DMS153 treated with DMSO at 0.1 percent for 48 hours (cell line): ENCODE measurements at regions not wholly inside any gene's neighbourhood (a gene's known extent, or its start where the extent isn't known, plus 50 kb on each side); places are given as distances from the start of the nearest gene placed in this dataset.
"Not testable (repeated sequence)": the region's sequence is repeated elsewhere in the genome, so short reads cannot be mapped to it uniquely, and the experiment has no call there.

Experiments
- DNase-seq: peaks from one replicate; lab custom pipeline; 2025; ENCODE audit not compliant: unreplicated experiment; lab: John Stamatoyannopoulos, UW

DNA sequence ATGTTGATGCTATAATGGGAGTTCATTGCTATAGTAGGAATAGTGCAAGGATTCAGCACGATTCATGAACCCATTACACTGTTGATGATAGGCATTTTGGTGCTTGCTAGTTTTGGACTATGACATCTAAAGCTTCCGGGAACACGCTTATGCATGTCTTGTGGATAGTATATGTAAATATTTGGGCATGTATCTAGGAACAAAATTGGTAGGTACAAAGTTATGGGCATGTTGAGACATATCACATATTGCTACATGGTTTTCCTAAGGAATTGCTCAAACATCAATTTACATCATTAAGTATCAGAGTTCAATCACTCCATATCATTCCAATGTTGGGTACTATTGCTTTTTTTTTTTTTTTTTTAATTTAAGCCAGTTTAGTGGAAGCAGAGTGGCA lies 1103.2 kb downstream of the TBC1D22A start:
- DNase-seq = no peak

DNA sequence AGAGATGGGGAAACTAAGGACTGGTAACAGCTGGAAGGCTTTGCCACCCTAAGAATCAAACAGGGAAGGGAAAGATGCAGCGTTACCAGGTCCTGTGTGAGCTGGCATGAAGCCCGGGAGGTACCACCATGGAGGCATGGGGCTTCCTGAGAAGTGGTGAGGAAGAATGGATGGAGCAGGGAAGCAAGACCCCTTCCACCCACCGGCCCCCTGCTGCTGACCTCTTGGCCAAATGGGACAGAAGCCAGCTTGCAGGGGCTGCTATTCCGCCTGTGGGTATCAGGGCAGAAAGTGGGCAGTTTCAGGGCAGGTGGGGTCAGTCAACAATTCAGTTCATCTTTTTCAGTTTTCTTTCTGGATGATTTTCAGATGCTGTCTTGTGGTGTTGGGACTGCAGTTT lies 1099.9 kb downstream of the TBC1D22A start:
- no peak for DNase-seq

DNA sequence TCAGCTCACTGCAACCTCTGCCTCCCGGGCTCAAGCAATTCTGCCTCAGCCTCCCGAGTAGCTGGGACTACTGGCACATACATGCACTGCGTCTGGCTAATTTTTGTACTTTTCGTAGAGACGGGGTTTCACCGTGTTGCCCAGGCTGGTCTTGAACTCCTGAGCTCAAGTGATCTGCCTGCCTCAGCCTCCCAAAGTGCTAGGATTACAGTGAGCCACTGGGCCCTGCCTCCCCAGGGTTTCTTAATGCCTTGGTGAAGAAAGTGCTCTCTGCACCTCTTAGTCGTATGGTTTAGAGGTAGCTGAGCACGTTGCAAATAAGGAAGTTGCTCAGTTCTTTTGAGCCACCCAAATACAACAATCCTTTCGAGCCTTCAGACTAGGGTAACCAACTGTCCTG lies 1098.5 kb downstream of the TBC1D22A start:
- DNase-seq = not testable (repeated sequence)

DNA sequence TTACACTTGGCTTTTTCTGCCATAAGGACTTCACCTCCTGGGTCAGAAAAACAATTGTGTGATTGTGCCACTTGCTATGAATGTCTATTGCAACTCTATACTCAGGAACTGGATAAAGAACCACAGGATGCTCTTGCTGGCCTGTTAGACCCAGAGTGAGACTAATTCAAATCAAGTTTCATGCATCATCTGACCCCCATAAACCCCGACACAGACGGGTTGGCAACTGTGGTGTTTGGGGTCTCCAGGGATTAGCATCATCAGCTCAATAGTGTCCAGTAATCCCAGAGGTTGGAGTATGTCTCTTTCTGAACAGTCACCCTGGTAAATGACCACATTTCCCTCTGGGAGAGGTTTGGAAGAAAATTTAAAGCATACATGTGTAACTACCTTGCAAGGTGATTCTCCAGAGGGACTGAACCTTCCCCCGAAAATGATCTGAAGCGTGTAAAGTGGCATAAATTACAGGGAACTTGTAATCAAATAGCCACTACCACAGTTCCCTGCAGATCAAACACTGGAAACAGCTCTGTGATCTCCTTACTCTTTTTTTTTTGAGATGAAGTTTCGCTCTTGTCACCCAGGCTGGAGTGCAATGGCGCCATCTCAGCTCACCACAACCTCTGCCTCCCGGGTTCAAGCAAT lies 1097.6 kb downstream of the TBC1D22A start:
- no peak for DNase-seq

DNA sequence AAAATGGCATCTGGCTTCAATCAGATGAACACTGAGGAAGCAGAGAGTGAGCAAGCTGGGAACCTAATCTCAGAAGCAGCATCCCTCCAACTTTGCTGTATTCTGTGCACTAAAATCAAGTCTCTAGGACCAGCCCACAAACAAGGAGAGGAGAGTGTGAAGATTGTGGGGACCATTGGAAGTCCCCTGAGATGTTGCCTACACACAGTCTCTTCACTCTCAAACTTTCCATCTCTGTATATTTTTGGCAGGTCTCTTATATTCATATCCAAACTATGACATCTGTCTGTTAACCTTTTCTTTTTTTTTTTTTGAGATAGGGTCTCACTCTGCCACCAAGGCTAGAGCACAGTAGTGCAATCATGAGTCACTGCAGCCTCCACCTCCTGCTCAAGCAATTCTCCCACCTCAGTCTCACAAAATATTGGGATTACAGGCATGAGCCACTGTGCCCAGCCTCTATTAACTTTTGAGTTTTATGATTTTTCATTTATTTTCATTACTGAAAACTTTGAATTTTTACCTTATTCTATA lies 1096.4 kb downstream of the TBC1D22A start:
- no peak for DNase-seq

DNA sequence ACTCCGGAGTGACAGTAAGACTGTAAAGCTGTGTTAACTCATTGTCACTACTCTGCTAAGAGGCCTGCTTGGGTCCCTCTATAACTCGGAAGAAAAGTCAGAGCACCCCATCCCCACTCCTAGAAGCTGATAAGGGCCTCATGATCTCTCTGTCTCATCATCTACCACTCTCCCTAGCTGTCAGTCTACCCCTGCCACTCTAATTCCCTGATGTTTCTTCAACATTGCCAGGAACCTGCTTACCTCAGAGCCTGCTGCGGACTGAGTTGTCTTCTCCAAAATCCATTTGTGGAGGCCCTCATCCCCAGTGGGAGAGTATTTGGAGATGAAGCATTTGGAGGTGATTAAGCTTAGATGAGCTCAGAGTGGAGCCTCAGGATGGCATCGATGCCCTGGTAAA lies 1092.2 kb downstream of the TBC1D22A start:
- DNase-seq = no peak

DNA sequence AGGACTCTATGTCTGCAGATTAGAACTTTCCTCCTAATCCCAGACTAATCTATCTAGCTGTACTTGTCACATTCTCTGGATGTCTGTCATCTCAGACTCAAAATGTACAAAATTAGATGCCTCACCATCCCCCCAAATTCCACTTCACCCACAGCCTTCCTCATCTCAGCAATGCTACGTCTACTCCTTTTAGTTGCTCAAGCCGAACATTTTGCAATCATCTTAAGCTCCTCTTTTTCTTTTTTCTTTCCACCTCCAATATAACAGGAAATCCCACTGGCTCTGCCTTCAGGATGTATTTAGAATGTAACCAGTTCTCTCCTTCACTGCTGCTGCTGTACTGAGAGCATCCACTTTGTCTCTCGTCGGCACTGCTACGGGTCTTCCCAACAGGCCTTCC lies 1091.8 kb downstream of the TBC1D22A start:
- no peak for DNase-seq

DNA sequence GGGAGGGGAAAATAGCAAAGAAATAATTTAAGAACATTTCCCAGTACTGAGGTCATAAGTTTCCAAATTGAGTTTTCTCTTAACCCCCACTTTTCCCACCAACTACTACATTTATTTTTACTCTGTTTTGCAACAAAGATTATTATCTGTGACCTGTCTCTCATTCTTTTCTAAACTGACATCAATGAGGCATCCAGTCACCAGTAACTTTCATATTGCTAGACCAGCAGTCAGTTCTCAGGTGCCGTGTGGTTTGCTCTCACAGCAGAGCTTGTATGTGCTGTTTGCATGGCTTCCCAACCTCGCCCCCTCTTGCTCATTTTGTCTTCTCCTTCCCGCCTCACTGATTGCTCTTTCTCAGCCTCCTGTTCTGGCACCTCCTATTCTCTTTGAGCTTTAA lies 1091.3 kb downstream of the TBC1D22A start:
- no peak for DNase-seq

DNA sequence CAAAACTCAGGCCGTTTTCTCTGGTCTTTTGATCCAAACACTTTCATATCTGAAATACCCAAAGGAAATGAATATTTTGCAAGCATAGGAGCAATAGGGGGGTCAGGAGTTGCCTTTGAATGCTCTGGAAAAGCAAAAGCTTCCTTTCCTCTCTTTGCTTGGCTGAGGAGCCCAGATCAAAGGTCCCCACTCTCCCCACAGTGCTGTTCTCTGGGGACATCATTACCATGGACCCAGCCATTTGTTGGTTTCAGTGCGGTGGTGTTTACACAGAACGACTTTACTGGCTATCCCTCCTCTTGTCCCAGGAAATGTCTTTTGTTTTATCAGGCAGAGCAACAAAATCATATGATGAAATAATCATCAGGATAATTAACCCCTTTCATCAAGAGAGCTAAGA lies 1089.1 kb downstream of the TBC1D22A start:
- DNase-seq = no peak

DNA sequence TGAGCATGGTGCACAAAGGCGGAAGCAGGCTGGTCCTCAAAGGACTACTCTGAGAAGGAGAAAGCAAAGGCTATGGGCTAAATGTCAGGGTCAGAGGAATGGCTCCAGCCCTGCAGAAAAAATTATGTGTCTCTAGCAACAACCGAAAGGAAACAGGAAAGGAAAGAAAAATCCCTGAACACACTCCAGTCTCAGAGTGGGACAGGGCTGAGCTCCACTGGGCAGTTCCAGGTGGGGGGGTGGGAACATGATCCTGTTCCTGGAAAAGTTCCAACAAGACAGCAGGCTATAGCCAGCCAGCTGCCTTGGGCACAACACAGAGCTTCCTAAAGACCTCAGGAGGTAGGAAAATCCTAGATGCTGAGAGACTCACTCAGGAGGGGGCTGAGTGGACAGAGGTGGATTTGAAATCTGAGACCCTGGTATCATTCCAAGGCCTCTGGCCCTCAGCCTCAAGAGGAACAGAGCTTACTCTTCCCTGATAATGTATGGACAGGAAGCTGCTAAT lies 1088.2 kb downstream of the TBC1D22A start:
- DNase-seq = peak; percentile 41

DNA sequence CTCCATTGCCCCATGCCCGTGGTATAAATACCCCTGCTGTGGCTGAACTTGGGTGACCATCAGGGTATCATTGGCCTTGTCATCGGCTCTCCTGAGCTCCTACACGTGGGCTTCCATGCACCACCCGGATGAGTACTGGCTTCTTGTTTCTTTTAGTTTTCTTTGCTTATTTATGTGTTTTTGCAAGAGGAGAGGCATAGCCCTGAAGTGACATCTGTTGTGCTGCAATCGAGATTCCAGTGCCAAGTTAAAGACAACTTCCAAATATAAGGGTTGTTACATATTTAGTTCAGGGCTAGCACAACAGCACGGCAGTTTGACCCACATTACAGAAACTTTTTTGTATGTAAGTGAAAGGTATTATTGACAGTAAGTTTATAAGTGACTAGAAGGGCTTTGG lies 1087.1 kb downstream of the TBC1D22A start:
- no peak for DNase-seq

DNA sequence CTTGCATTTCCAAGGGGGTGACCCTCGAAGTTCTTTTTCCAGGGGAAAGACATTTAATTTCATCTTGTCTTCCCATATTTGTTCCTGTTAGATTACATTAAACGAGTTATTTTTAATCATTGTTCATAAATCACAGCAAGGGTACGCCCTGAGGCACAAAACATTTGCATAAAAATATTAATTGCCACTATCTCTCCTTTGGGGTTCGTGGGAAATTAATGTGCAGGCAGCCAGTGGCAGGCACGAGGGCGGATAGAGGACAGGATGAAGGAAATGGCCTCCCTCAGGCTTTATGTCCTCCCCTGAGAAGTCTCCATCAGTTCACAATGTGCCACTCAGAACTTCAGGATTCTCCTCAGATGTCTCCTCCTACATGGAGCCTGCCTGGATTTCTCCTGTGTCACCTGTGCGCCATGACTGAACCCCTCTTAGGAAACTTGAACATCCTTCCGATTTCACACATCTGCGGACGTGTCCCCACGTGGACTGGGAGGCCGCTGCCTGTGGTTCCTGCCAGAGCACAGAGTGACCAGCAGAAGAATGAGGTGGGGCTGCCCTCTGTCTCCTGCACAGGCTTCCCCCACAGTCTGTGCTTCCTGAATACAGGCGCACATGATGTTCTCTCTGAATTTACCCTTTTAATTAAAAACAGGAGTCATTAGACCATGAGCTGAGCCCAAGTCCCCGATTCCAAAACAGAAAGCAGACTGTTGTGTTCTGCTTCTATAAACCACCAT lies 1085.9 kb downstream of the TBC1D22A start:
- DNase-seq = no peak

DNA sequence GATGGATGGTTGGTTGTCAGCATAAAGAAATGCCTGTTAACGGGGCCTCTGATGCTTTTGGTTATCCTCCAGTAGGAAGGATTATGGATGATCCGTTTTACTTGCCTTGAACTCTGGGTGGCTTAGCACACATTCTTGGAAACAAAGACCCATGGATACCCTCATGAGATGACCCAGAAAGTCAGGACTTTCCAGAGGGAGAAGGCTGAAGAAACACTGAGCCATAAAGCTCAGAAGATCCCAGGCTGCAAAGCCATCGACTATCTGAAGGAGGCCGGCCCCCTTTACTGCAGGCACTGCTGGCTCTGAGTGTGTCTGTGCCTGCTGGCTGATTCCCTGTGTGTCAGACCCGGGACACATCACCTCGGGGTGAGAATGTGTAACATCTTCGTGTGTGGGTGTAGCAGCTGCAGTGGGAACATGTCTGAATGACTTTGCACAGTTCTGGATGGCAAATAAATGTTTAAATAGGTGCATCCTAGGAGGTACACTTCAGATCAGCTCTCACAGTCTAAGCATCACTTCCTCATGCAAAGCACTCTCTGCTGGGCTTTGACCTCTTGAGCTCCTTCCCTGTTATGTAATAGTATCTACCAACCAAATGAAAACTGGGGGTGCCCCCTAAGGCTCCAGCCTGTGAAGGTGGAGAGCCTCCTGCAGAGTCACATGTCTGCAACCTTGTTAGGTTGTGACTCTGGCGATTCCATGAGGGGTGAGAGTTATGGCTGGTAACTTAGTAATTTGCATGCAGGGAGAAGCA lies 1084.9 kb downstream of the TBC1D22A start:
- no peak for DNase-seq

DNA sequence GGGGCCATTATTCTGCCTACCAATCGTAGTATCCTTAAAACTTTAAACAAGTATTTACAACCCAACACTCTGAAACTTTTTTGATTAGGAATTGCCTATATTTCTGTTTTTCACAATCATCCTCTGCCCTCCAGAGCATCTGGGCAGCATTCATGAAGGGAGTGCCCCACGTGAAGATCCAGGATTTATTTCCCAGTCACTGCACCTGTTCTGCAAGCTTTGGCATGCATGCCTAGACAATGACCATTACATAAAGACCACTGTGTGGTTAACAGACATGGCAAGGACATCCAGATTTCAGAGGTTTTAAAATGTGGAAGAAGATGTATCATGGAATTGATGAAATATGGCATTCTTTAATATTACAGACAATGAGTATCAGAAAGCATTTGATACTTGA lies 1083.8 kb downstream of the TBC1D22A start:
- DNase-seq = no peak

DNA sequence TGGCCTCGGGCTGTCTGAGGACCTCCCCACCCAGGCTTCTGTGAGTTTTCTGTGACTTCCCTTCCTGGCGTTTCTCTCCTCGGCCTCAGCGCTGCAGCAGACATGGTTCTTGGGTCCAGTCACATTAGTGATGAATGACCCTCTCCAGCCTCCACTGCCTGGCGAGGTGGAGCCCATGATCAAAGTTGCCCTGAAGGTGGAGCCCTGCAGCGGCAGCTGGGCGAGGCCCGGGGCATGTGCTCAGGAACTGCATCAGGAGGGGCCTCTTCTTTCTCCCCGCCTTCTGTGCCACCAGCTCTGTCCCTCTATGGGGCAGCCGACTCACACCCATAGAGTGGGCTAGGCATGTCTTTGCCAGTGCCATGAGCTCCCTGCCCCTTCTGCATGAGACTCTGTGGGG lies 1079.7 kb downstream of the TBC1D22A start:
- no peak for DNase-seq

DNA sequence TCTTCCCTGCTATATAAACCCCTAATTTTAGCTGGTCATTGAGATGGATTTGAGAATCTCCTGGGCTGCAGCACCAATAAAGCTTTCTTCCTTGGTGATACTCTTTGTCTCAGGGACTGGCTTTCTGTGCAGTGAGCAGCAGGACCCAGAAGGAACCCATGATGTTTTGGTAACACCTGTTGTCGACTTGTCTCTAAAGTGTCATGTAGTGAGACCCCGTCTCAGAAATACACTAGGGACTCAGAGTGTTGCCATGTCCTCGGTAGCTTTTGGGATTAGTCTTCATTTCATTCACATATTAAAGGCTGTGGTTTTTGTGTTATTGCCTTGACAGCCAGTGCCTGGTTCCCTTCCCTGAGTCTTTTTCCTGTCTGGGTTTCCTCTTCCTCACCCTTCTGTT lies 1078.7 kb downstream of the TBC1D22A start:
- no peak for DNase-seq

DNA sequence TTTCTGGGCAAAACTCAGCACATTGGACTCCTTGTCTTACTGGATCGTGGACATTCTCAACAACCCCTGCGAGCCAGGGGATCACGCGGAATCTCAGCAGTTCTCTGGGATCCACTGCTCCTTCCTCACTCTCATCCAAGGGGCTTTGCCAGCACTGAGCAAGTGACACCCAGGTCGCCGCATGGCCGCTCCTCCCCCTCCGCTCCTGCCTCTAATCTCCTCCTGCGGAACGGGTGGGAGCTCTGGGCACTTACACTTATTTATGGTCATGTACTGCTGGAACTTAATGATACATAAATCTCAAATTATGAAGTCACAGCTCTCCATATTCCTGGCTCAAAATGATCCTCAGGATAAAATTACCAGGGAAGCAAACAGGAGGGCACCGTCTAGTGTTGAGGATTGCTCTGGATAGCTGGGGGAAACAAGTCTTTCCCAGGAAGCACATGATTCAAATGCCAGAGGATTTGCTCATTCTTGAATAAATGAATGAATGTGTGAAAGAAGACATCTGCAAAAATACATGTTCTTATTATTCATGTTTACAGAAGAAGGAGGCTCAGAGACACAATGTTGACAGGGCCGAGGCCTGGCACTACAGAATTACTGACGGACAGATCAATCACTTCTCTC lies 1077.3 kb downstream of the TBC1D22A start:
- DNase-seq = no peak

DNA sequence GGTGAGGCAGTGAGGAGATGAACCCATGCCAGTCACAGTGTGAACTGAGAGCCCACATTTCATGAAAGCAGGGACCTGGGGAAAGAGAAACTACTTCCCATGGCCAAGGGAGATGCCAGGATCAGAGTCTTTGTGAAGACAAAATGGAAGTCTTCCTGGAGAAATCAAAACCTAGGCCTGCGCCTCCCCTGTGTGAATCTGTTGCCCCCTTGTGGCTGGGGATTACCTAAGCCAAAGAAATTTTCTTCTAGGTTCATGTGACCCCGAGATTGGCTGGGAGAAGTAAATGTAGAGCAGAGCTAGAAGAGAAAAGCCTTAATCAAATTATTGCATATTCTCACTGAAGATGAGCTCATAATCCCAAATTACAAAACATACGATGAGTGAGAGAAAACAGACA lies 1075.3 kb downstream of the TBC1D22A start:
- no peak for DNase-seq

DNA sequence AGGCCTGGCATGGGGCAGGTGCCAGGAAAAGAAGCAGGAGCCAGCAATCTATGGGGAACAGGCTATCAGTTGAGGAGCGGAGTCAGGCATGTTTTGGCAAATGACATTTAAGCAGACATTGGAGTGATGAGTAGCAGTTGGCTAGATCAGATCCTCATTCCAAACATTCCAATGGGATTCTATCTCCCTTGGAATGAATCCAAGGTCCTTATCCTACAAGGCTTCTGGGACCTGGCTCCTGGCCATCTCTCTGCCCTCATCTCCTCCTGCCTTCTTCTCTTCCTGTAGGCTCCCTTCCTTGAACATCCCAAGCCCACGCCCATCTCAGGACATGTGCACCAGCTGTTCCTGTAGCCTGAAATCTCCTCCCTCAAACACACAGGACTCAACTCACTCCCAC lies 1074.5 kb downstream of the TBC1D22A start:
- DNase-seq = no peak

DNA sequence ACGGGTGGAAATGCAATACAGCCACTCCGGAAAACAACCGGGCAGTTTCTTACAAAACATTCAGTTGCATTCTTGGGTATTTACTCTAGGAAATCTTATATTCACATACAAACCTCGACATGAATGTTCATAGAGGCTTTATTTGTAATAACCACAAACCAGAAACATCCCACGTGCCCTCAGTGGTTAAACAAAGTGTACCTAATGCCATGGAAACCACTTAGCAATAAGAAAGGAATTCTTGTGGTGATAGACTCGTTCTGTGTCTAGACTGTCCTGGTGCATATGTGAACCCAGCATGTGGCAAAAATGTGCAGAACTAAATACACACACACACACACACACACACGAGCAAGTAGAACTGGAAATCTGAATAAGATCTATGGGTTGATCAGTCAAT lies 1073.3 kb downstream of the TBC1D22A start:
- no peak for DNase-seq

DNA sequence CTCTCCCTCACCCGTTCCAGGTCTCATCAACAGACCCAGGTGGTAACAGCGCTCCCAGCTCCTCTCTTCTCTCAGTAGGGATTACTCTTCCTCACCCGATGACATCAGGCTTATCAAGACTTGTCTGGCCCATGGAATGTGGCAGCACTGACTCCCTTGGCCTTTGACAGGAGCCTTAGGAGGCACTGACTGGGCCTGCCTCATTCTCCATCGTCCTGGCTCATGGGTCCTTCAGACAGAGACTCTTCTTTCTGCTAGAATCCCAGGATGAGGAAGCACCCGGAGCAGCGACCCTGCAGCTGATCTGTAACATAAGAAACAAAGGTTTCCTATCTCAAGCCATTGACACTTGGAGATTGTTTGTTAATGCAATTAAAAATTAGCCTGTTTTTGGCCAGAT lies 1063.6 kb downstream of the TBC1D22A start:
- DNase-seq = no peak
